Ishikawa (cell line): ENCODE measurements at regions not wholly inside any gene's neighbourhood (a gene's known extent, or its start where the extent isn't known, plus 50 kb on each side); places are given as distances from the start of the nearest gene placed in this dataset.

Source experiments
- CEBPB ChIP-seq: IDR thresholded peaks from 2 replicates; pipeline ENCODE4 v1.6.1; 2012
- CREB1 ChIP-seq: IDR thresholded peaks from 2 replicates; pipeline ENCODE4 v1.6.1; 2012; ENCODE audit warnings: low read depth
- EGR1 ChIP-seq: IDR thresholded peaks from 2 replicates; pipeline ENCODE4 v1.6.1; 2012
- EP300 ChIP-seq: IDR thresholded peaks from 2 replicates; pipeline ENCODE4 v1.6.1; 2012; ENCODE audit warnings: borderline replicate concordance
- FOXM1 ChIP-seq: IDR thresholded peaks from 2 replicates; pipeline ENCODE4 v1.6.1; 2012; ENCODE audit warnings: low read depth, borderline replicate concordance
- MAX ChIP-seq: IDR thresholded peaks from 2 replicates; pipeline ENCODE4 v1.6.1; 2012
- RAD21 ChIP-seq: IDR thresholded peaks from 2 replicates; pipeline ENCODE4 v1.6.1; 2012; ENCODE audit warnings: low read depth
- REST ChIP-seq: IDR thresholded peaks from 2 replicates; pipeline ENCODE4 v1.6.1; 2012; ENCODE audit warnings: low read depth, mild to moderate bottlenecking
- YY1 ChIP-seq: IDR thresholded peaks from 2 replicates; pipeline ENCODE4 v1.6.1; 2012; ENCODE audit warnings: low read depth
- ZBTB7A ChIP-seq: IDR thresholded peaks from 2 replicates; pipeline ENCODE4 v1.6.1; 2012; ENCODE audit warnings: low read depth
- TF ChIP-seq, protein P1 (sequence below): IDR thresholded peaks from 2 replicates; pipeline ENCODE4 v1.6.1; 2012

DNA sequence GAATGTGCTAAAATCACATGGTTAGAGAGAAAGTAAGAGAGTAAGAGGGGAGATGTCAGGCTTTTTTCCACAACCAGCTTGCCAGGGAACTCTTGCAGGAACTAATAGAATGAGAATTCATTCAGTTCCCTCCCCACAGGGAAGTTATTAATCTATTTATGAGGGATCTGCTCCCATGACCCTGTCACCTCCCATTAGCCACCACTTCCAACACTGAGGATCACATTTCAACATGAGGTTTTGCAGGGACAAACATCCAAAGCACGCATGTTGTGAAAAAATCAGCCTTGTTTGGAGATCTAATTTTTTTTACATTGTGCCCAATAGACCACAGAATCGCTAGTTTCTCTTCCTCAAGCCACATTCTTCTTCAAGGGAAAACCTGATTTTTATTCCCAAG is 904.0 kb downstream of the TBL1XR1 start:
- no peak for TF ChIP-seq YY1
- no peak for TF ChIP-seq EGR1
- TF ChIP-seq, protein P1, sequence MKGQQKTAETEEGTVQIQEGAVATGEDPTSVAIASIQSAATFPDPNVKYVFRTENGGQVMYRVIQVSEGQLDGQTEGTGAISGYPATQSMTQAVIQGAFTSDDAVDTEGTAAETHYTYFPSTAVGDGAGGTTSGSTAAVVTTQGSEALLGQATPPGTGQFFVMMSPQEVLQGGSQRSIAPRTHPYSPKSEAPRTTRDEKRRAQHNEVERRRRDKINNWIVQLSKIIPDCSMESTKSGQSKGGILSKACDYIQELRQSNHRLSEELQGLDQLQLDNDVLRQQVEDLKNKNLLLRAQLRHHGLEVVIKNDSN: no peak
- TF ChIP-seq EP300: no peak
- TF ChIP-seq CREB1: no peak
- no peak for TF ChIP-seq ZBTB7A
- no peak for TF ChIP-seq REST
- no peak for TF ChIP-seq CEBPB
- no peak for TF ChIP-seq MAX
- TF ChIP-seq RAD21: no peak
- no peak for TF ChIP-seq FOXM1
